ENCODE measurements at regions not wholly inside any gene's neighbourhood (a gene's known extent, or its start where the extent isn't known, plus 50 kb on each side); places are given as distances from the start of the nearest gene placed in this dataset.

- no peaks in the 10 kb centered on the region for H3F3A ChIP-seq (ENCODE audit: insufficient read depth, low read length, poor library complexity, severe bottlenecking)
- no peaks in the 10 kb centered on the region for H4K20me1 ChIP-seq (ENCODE audit: insufficient read depth)
- no peak overlapping the region for H3K4me2 ChIP-seq (ENCODE audit: low read length)
- H3K27me3 ChIP-seq (ENCODE audit: insufficient read depth, low read depth, low read length): no peaks in the 10 kb centered on the region
- H2AFZ ChIP-seq (ENCODE audit: low read depth, low read length): no peak overlapping the region
- no peak overlapping the region for H3K4me3 ChIP-seq (ENCODE audit: low read length)
- TF ChIP-seq, protein P1, sequence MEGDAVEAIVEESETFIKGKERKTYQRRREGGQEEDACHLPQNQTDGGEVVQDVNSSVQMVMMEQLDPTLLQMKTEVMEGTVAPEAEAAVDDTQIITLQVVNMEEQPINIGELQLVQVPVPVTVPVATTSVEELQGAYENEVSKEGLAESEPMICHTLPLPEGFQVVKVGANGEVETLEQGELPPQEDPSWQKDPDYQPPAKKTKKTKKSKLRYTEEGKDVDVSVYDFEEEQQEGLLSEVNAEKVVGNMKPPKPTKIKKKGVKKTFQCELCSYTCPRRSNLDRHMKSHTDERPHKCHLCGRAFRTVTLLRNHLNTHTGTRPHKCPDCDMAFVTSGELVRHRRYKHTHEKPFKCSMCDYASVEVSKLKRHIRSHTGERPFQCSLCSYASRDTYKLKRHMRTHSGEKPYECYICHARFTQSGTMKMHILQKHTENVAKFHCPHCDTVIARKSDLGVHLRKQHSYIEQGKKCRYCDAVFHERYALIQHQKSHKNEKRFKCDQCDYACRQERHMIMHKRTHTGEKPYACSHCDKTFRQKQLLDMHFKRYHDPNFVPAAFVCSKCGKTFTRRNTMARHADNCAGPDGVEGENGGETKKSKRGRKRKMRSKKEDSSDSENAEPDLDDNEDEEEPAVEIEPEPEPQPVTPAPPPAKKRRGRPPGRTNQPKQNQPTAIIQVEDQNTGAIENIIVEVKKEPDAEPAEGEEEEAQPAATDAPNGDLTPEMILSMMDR (IDR thresholded peaks at IDR 0.05; ENCODE audit: poor library complexity, severe bottlenecking): no peak
- TF ChIP-seq POLR2AphosphoS5 (IDR thresholded peaks at IDR 0.05): no peak
- TF ChIP-seq SMC3 (conservative IDR thresholded peaks at IDR 0.05; ENCODE audit: poor library complexity): no peak
- no peak for TF ChIP-seq EZH2 (IDR thresholded peaks at IDR 0.05; ENCODE audit: borderline replicate concordance, insufficient read depth, low read length, poor library complexity, severe bottlenecking)
- TF ChIP-seq, protein P2, sequence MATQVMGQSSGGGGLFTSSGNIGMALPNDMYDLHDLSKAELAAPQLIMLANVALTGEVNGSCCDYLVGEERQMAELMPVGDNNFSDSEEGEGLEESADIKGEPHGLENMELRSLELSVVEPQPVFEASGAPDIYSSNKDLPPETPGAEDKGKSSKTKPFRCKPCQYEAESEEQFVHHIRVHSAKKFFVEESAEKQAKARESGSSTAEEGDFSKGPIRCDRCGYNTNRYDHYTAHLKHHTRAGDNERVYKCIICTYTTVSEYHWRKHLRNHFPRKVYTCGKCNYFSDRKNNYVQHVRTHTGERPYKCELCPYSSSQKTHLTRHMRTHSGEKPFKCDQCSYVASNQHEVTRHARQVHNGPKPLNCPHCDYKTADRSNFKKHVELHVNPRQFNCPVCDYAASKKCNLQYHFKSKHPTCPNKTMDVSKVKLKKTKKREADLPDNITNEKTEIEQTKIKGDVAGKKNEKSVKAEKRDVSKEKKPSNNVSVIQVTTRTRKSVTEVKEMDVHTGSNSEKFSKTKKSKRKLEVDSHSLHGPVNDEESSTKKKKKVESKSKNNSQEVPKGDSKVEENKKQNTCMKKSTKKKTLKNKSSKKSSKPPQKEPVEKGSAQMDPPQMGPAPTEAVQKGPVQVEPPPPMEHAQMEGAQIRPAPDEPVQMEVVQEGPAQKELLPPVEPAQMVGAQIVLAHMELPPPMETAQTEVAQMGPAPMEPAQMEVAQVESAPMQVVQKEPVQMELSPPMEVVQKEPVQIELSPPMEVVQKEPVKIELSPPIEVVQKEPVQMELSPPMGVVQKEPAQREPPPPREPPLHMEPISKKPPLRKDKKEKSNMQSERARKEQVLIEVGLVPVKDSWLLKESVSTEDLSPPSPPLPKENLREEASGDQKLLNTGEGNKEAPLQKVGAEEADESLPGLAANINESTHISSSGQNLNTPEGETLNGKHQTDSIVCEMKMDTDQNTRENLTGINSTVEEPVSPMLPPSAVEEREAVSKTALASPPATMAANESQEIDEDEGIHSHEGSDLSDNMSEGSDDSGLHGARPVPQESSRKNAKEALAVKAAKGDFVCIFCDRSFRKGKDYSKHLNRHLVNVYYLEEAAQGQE (IDR thresholded peaks at IDR 0.05; ENCODE audit: borderline replicate concordance): no peak
- no peak for TF ChIP-seq EP300 (conservative IDR thresholded peaks at IDR 0.05; ENCODE audit: poor library complexity, severe bottlenecking)
- TF ChIP-seq MXI1 (conservative IDR thresholded peaks at IDR 0.05; ENCODE audit: poor library complexity, severe bottlenecking): no peak
- TF ChIP-seq TAF1 (IDR thresholded peaks at IDR 0.05; ENCODE audit: low read depth): no peak
- TF ChIP-seq RAD21 (conservative IDR thresholded peaks at IDR 0.05): no peak
- no peak overlapping the region for H3K9ac ChIP-seq (ENCODE audit: low read length)
- no peak overlapping the region for H3K27ac ChIP-seq (ENCODE audit: low read length)
- no peaks in the 10 kb centered on the region for H3K9me3 ChIP-seq (ENCODE audit: low read length)
- no peaks in the 10 kb centered on the region for H3K79me2 ChIP-seq (replicated peaks; ENCODE audit: insufficient read depth, low read length)
- no peaks in the 10 kb centered on the region for H3K9me2 ChIP-seq (ENCODE audit: insufficient read depth, low read length)
- no peaks in the 10 kb centered on the region for H3K36me3 ChIP-seq (ENCODE audit: insufficient read depth, low read length)
Observed at GRCh38 chr3:105235221-105235620, 131.5 kb upstream of the ALCAM start.

GRCh38 chr3:105235785-105236184 is 130.9 kb upstream of the ALCAM start:
- no peak overlapping the region for H2AFZ ChIP-seq (ENCODE audit: low read depth, low read length)
- H3K79me2 ChIP-seq (replicated peaks; ENCODE audit: insufficient read depth, low read length): no peaks in the 10 kb centered on the region
- H3K27me3 ChIP-seq (ENCODE audit: insufficient read depth, low read depth, low read length): no peaks in the 10 kb centered on the region
- no peak overlapping the region for H3K9ac ChIP-seq (ENCODE audit: low read length)
- no peaks in the 10 kb centered on the region for H3K36me3 ChIP-seq (ENCODE audit: insufficient read depth, low read length)
- TF ChIP-seq RAD21 (conservative IDR thresholded peaks at IDR 0.05) (no peak), MXI1 (conservative IDR thresholded peaks at IDR 0.05; ENCODE audit: poor library complexity, severe bottlenecking) (no peak)
- no peak overlapping the region for H3K27ac ChIP-seq (ENCODE audit: low read length)
- H3K9me2 ChIP-seq (ENCODE audit: insufficient read depth, low read length): no peaks in the 10 kb centered on the region
- H3F3A ChIP-seq (ENCODE audit: insufficient read depth, low read length, poor library complexity, severe bottlenecking): no peaks in the 10 kb centered on the region
- no peaks in the 10 kb centered on the region for H3K9me3 ChIP-seq (ENCODE audit: low read length)
- no peak overlapping the region for H3K4me3 ChIP-seq (ENCODE audit: low read length)
- H3K4me2 ChIP-seq (ENCODE audit: low read length): no peak overlapping the region
- no peaks in the 10 kb centered on the region for H4K20me1 ChIP-seq (ENCODE audit: insufficient read depth)

- no peak overlapping the region for H3K4me2 ChIP-seq (ENCODE audit: low read length)
- H3K4me3 ChIP-seq (ENCODE audit: low read length): no peak overlapping the region
- H3K79me2 ChIP-seq (replicated peaks; ENCODE audit: insufficient read depth, low read length): no peaks in the 10 kb centered on the region
- no peaks in the 10 kb centered on the region for H3K36me3 ChIP-seq (ENCODE audit: insufficient read depth, low read length)
- no peak overlapping the region for H3K9ac ChIP-seq (ENCODE audit: low read length)
- H3K27ac ChIP-seq (ENCODE audit: low read length): no peak overlapping the region
- TF ChIP-seq SMC3 (conservative IDR thresholded peaks at IDR 0.05; ENCODE audit: poor library complexity): no peak
- TF ChIP-seq, protein P1 (IDR thresholded peaks at IDR 0.05; ENCODE audit: poor library complexity, severe bottlenecking): no peak
- TF ChIP-seq EZH2 (IDR thresholded peaks at IDR 0.05; ENCODE audit: borderline replicate concordance, insufficient read depth, low read length, poor library complexity, severe bottlenecking): no peak
- TF ChIP-seq TAF1 (IDR thresholded peaks at IDR 0.05; ENCODE audit: low read depth): no peak
- no peak for TF ChIP-seq EP300 (conservative IDR thresholded peaks at IDR 0.05; ENCODE audit: poor library complexity, severe bottlenecking)
- no peak for TF ChIP-seq RAD21 (conservative IDR thresholded peaks at IDR 0.05)
- no peak for TF ChIP-seq POLR2AphosphoS5 (IDR thresholded peaks at IDR 0.05)
- TF ChIP-seq, protein P2 (IDR thresholded peaks at IDR 0.05; ENCODE audit: borderline replicate concordance): no peak
- TF ChIP-seq MXI1 (conservative IDR thresholded peaks at IDR 0.05; ENCODE audit: poor library complexity, severe bottlenecking): no peak
- no peak overlapping the region for H2AFZ ChIP-seq (ENCODE audit: low read depth, low read length)
- H3K27me3 ChIP-seq (ENCODE audit: insufficient read depth, low read depth, low read length): no peaks in the 10 kb centered on the region
- no peaks in the 10 kb centered on the region for H3F3A ChIP-seq (ENCODE audit: insufficient read depth, low read length, poor library complexity, severe bottlenecking)
- H4K20me1 ChIP-seq (ENCODE audit: insufficient read depth): no peaks in the 10 kb centered on the region
- H3K9me3 ChIP-seq (ENCODE audit: low read length): no peaks in the 10 kb centered on the region
- H3K9me2 ChIP-seq (ENCODE audit: insufficient read depth, low read length): no peaks in the 10 kb centered on the region
Observed at GRCh38 chr3:105238367-105238766, 128.3 kb upstream of the ALCAM start.
